ENCODE measurements at regions not wholly inside any gene's neighbourhood (a gene's known extent, or its start where the extent isn't known, plus 50 kb on each side); places are given as distances from the start of the nearest gene placed in this dataset.

- DNase-seq: no peak
Observed at GRCh38 chr12:103196467-103196866, 239.0 kb downstream of the ASCL1 start.

- no peak for DNase-seq
Observed at GRCh38 chr12:103197725-103198388, 240.4 kb downstream of the ASCL1 start.

DNA sequence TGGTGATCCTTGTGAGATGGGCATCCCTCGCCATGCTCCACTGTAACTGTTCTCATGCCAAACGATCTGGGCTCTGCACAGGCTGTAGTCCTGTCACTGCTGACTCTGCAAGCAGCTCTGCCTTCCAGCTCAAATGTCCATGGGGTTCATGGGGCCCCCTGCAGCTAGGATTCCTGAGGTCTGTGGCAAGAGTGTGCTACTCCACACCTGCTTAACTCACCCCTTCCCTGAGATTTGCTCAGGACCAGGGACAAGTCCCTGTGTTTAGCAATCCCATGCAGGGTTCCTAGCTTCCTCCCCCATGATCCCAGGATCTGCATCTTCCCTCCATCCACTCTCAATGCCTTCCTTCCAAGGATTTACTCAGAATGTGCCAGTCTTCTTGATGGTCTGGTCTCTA lies 241.0 kb downstream of the ASCL1 start:
- DNase-seq: no peak

GRCh38 chr12:103205906-103206305 lies 248.4 kb downstream of the ASCL1 start:
- DNase-seq: no peak

GRCh38 chr12:103207936-103208335 lies 250.5 kb downstream of the ASCL1 start:
- no peak for DNase-seq

- DNase-seq: peak; percentile 99
Observed at GRCh38 chr12:103241184-103241583, 254.6 kb downstream of the C12orf42 start.

GRCh38 chr12:103244596-103244995 lies 251.2 kb downstream of the C12orf42 start:
- DNase-seq: no peak

DNA sequence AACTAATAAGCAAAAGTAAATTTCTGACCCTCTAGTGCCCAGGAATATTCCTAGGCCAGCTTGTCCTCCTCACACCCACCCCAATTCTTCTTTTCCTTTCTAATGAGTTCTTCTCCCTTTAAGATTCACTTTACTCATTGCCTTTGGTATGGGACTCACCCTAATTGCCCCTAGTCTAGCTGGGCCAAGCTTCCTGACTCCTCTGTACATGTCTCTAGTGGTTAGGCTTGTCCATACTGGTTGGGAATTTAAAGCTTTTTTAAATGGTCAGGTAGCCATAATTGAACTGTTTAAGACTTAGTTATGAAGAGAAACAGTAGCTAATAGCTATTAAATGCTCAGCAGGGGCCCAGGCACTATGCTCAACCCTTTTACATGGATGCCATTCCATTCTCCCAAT lies 248.2 kb downstream of the C12orf42 start:
- DNase-seq: no peak

GRCh38 chr12:103249607-103250006 lies 246.2 kb downstream of the C12orf42 start:
- DNase-seq: no peak

- DNase-seq: no peak
Observed at GRCh38 chr12:103250487-103250886, 245.3 kb downstream of the C12orf42 start.
